WTC11 (cell line): ENCODE measurements at regions not wholly inside any gene's neighbourhood (a gene's known extent, or its start where the extent isn't known, plus 50 kb on each side); places are given as distances from the start of the nearest gene placed in this dataset.
"Not testable (repeated sequence)": the region's sequence is repeated elsewhere in the genome, so short reads cannot be mapped to it uniquely, and the experiment has no call there.

Experiments
- E2F1 ChIP-seq: sonication (generic); formaldehyde crosslinking; IDR thresholded peaks from 2 replicates; pipeline ENCODE4 v1.8.0; 2022; ENCODE audit warnings: mild to moderate bottlenecking, missing genetic modification reagents
- MAX ChIP-seq: sonication (generic); formaldehyde crosslinking; IDR thresholded peaks from 2 replicates; pipeline ENCODE4 v1.8.0; 2022; ENCODE audit warnings: mild to moderate bottlenecking, missing genetic modification reagents
- SP1 ChIP-seq: sonication (generic); formaldehyde crosslinking; conservative IDR thresholded peaks from 2 replicates; pipeline ENCODE4 v1.8.1; 2022; ENCODE audit warnings: missing genetic modification reagents
- ZNF671 ChIP-seq: fragments of 250-450 bp; sonication (Bioruptor Pico); IDR thresholded peaks from 2 replicates; pipeline ENCODE4 v1.8.0; 2021; ENCODE audit warnings: mild to moderate bottlenecking
- TF ChIP-seq, protein P1 (sequence below): fragments of 200-600 bp; IDR thresholded peaks from 2 replicates; pipeline ENCODE4 v1.8.0; 2022; ENCODE audit warnings: antibody characterized with exemption
- TF ChIP-seq, protein P2 (sequence below): sonication (generic); formaldehyde crosslinking; IDR thresholded peaks from 2 replicates; pipeline ENCODE4 v1.8.0; 2022; ENCODE audit warnings: mild to moderate bottlenecking, missing genetic modification reagents
- TF ChIP-seq, protein P3 (sequence below): sonication (generic); formaldehyde crosslinking; IDR thresholded peaks from 2 replicates; pipeline ENCODE4 v1.8.1; 2022; ENCODE audit warnings: low read depth, missing genetic modification reagents, borderline replicate concordance

DNA sequence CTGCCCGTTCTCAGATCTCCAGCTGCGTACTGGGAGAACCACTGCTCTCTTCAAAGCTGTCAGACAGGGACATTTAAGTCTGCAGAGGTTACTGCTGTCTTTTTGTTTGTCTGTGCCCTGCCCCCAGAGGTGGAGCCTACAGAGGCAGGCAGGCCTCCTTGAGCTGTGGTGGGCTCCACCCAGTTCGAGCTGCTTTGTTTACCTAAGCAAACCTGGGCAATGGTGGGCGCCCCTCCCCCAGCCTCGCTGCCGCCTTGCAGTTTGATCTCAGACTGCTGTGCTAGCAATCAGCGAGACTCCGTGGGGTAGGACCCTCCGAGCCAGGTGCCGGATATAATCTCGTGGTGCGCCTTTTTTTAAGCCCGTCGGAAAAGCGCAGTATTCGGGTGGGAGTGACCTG, 66.2 kb upstream of the GPR141 start:
- TF ChIP-seq MAX (CRISPR knock-in tag); ZNF671 (CRISPR knock-in tag); E2F1; SP1 (CRISPR knock-in tag): not testable (repeated sequence)
- TF ChIP-seq, protein P1, sequence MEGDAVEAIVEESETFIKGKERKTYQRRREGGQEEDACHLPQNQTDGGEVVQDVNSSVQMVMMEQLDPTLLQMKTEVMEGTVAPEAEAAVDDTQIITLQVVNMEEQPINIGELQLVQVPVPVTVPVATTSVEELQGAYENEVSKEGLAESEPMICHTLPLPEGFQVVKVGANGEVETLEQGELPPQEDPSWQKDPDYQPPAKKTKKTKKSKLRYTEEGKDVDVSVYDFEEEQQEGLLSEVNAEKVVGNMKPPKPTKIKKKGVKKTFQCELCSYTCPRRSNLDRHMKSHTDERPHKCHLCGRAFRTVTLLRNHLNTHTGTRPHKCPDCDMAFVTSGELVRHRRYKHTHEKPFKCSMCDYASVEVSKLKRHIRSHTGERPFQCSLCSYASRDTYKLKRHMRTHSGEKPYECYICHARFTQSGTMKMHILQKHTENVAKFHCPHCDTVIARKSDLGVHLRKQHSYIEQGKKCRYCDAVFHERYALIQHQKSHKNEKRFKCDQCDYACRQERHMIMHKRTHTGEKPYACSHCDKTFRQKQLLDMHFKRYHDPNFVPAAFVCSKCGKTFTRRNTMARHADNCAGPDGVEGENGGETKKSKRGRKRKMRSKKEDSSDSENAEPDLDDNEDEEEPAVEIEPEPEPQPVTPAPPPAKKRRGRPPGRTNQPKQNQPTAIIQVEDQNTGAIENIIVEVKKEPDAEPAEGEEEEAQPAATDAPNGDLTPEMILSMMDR: not testable (repeated sequence)
- TF ChIP-seq, protein P2, sequence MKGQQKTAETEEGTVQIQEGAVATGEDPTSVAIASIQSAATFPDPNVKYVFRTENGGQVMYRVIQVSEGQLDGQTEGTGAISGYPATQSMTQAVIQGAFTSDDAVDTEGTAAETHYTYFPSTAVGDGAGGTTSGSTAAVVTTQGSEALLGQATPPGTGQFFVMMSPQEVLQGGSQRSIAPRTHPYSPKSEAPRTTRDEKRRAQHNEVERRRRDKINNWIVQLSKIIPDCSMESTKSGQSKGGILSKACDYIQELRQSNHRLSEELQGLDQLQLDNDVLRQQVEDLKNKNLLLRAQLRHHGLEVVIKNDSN (CRISPR knock-in tag): not testable (repeated sequence)
- TF ChIP-seq, protein P3, sequence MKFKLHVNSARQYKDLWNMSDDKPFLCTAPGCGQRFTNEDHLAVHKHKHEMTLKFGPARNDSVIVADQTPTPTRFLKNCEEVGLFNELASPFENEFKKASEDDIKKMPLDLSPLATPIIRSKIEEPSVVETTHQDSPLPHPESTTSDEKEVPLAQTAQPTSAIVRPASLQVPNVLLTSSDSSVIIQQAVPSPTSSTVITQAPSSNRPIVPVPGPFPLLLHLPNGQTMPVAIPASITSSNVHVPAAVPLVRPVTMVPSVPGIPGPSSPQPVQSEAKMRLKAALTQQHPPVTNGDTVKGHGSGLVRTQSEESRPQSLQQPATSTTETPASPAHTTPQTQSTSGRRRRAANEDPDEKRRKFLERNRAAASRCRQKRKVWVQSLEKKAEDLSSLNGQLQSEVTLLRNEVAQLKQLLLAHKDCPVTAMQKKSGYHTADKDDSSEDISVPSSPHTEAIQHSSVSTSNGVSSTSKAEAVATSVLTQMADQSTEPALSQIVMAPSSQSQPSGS: not testable (repeated sequence)
